Esophagus squamous epithelium (tissue), 4 donors: ENCODE measurements at regions not wholly inside any gene's neighbourhood (a gene's known extent, or its start where the extent isn't known, plus 50 kb on each side); places are given as distances from the start of the nearest gene placed in this dataset.

Experiments used
- POLR2A ChIP-seq, 4 donors: fragments of 450-650 bp; IDR thresholded peaks; one replicate each; pipeline ENCODE4 v1.6.1; 2017; ENCODE audit warnings: antibody characterized with exemption in 4 of 4, mild to moderate bottlenecking in 4 of 4, moderate library complexity in 3 of 4
- TF ChIP-seq, protein P1 (sequence below), 6 experiments: fragments of 450-650 bp in 4 of 6; fragments of 200-600 bp in 2 of 6; sonication (generic) in 2 of 6; IDR thresholded peaks; one replicate each; pipeline ENCODE4 v1.5.1; 2016 to 2019; ENCODE audit warnings: antibody characterized with exemption in 6 of 6, mild to moderate bottlenecking in 4 of 6, moderate library complexity in 4 of 6

DNA sequence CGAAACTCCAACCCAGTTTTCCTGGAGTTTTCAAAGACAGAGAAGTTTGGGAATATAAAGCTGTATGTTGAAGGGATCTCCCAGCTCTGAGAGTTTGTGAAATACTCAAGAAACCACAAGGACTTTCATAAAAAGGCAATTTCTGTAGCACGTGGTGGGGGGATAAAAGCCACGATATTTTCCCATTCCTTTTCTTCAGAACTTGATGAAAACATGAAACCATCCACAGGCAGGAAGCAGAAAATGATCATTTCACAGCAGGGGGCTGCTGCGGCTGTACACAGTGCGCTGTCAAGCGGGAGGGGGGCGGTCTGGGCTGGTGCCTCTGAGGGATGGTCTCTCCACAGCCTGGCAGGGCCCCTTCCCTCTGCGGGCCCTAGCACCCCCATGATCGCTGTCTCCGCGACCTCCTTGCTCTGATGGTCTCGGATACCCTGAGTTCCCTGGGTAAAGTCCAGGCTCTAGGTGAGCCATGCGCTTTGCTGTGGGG, 423.2 kb downstream of the MN1 start:
- TF ChIP-seq, protein P1, sequence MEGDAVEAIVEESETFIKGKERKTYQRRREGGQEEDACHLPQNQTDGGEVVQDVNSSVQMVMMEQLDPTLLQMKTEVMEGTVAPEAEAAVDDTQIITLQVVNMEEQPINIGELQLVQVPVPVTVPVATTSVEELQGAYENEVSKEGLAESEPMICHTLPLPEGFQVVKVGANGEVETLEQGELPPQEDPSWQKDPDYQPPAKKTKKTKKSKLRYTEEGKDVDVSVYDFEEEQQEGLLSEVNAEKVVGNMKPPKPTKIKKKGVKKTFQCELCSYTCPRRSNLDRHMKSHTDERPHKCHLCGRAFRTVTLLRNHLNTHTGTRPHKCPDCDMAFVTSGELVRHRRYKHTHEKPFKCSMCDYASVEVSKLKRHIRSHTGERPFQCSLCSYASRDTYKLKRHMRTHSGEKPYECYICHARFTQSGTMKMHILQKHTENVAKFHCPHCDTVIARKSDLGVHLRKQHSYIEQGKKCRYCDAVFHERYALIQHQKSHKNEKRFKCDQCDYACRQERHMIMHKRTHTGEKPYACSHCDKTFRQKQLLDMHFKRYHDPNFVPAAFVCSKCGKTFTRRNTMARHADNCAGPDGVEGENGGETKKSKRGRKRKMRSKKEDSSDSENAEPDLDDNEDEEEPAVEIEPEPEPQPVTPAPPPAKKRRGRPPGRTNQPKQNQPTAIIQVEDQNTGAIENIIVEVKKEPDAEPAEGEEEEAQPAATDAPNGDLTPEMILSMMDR (IDR thresholded peaks at IDR 0.05), result no peak
- no peak for TF ChIP-seq POLR2A (IDR thresholded peaks at IDR 0.05)
